ENCODE measurements at regions not wholly inside any gene's neighbourhood (a gene's known extent, or its start where the extent isn't known, plus 50 kb on each side); places are given as distances from the start of the nearest gene placed in this dataset.

- Histone ChIP-seq H3K4me3 (ENCODE audit: low read length) (no peak overlapping the region), H3K36me3 (ENCODE audit: control insufficient read depth, insufficient read depth, low read length) (no peaks in the 10 kb centered on the region), H3K9ac (ENCODE audit: low read length) (no peak overlapping the region), H3K4me1 (ENCODE audit: control insufficient read depth, insufficient read depth, low read length) (no peaks in the 10 kb centered on the region), H3K27me3 (ENCODE audit: control insufficient read depth, insufficient read depth, low read length) (no peaks in the 10 kb centered on the region), H3K9me3 (ENCODE audit: control insufficient read depth, low read length) (no peaks in the 10 kb centered on the region)
These were observed 1145.6 kb upstream of the TENM4 start for GRCh38 chr11:80586464-80586863.

GRCh38 chr11:80584661-80585060 lies 1143.8 kb upstream of the TENM4 start:
- Histone ChIP-seq H3K9me3 (ENCODE audit: control insufficient read depth, low read length) (no peaks in the 10 kb centered on the region), H3K9ac (ENCODE audit: low read length) (no peak overlapping the region), H3K4me1 (ENCODE audit: control insufficient read depth, insufficient read depth, low read length) (no peaks in the 10 kb centered on the region), H3K4me3 (ENCODE audit: low read length) (no peak overlapping the region), H3K27me3 (ENCODE audit: control insufficient read depth, insufficient read depth, low read length) (no peaks in the 10 kb centered on the region), H3K36me3 (ENCODE audit: control insufficient read depth, insufficient read depth, low read length) (no peaks in the 10 kb centered on the region)

- no peaks in the 10 kb centered on the region for H3K4me1 ChIP-seq (ENCODE audit: control insufficient read depth, insufficient read depth, low read length)
- no peak overlapping the region for H3K4me3 ChIP-seq (ENCODE audit: low read length)
- no peaks in the 10 kb centered on the region for H3K9me3 ChIP-seq (ENCODE audit: control insufficient read depth, low read length)
- no peaks in the 10 kb centered on the region for H3K36me3 ChIP-seq (ENCODE audit: control insufficient read depth, insufficient read depth, low read length)
- H3K9ac ChIP-seq (ENCODE audit: low read length), result no peak overlapping the region
- no peaks in the 10 kb centered on the region for H3K27me3 ChIP-seq (ENCODE audit: control insufficient read depth, insufficient read depth, low read length)
These were observed 1129.0 kb upstream of the TENM4 start for GRCh38 chr11:80569832-80570231.

- Histone ChIP-seq H3K27me3 (ENCODE audit: control insufficient read depth, insufficient read depth, low read length) (no peaks in the 10 kb centered on the region), H3K4me3 (ENCODE audit: low read length) (no peak overlapping the region), H3K9me3 (ENCODE audit: control insufficient read depth, low read length) (no peaks in the 10 kb centered on the region), H3K4me1 (ENCODE audit: control insufficient read depth, insufficient read depth, low read length) (no peaks in the 10 kb centered on the region), H3K36me3 (ENCODE audit: control insufficient read depth, insufficient read depth, low read length) (no peaks in the 10 kb centered on the region), H3K9ac (ENCODE audit: low read length) (no peak overlapping the region)
These were observed 1124.4 kb upstream of the TENM4 start for GRCh38 chr11:80565231-80565630.

GRCh38 chr11:80562523-80563125 lies 1121.8 kb upstream of the TENM4 start:
- Histone ChIP-seq H3K9me3 (ENCODE audit: control insufficient read depth, low read length) (no peaks in the 10 kb centered on the region), H3K36me3 (ENCODE audit: control insufficient read depth, insufficient read depth, low read length) (no peaks in the 10 kb centered on the region), H3K27me3 (ENCODE audit: control insufficient read depth, insufficient read depth, low read length) (no peaks in the 10 kb centered on the region), H3K4me1 (ENCODE audit: control insufficient read depth, insufficient read depth, low read length) (no peaks in the 10 kb centered on the region), H3K9ac (ENCODE audit: low read length) (no peak overlapping the region), H3K4me3 (ENCODE audit: low read length) (no peak overlapping the region)

GRCh38 chr11:80559942-80560341 lies 1119.1 kb upstream of the TENM4 start:
- Histone ChIP-seq H3K27me3 (ENCODE audit: control insufficient read depth, insufficient read depth, low read length) (no peaks in the 10 kb centered on the region), H3K4me3 (ENCODE audit: low read length) (no peak overlapping the region), H3K4me1 (ENCODE audit: control insufficient read depth, insufficient read depth, low read length) (no peaks in the 10 kb centered on the region), H3K36me3 (ENCODE audit: control insufficient read depth, insufficient read depth, low read length) (no peaks in the 10 kb centered on the region), H3K9me3 (ENCODE audit: control insufficient read depth, low read length) (no peaks in the 10 kb centered on the region), H3K9ac (ENCODE audit: low read length) (no peak overlapping the region)

- Histone ChIP-seq H3K27me3 (ENCODE audit: control insufficient read depth, insufficient read depth, low read length) (no peaks in the 10 kb centered on the region), H3K4me1 (ENCODE audit: control insufficient read depth, insufficient read depth, low read length) (no peaks in the 10 kb centered on the region), H3K9me3 (ENCODE audit: control insufficient read depth, low read length) (no peaks in the 10 kb centered on the region), H3K36me3 (ENCODE audit: control insufficient read depth, insufficient read depth, low read length) (no peaks in the 10 kb centered on the region), H3K4me3 (ENCODE audit: low read length) (no peak overlapping the region), H3K9ac (ENCODE audit: low read length) (no peak overlapping the region)
These were observed 1112.7 kb upstream of the TENM4 start for GRCh38 chr11:80553565-80553964.

GRCh38 chr11:80542704-80543103 lies 1101.9 kb upstream of the TENM4 start:
- Histone ChIP-seq H3K4me3 (ENCODE audit: low read length) (no peak overlapping the region), H3K27me3 (ENCODE audit: control insufficient read depth, insufficient read depth, low read length) (no peaks in the 10 kb centered on the region), H3K36me3 (ENCODE audit: control insufficient read depth, insufficient read depth, low read length) (no peaks in the 10 kb centered on the region), H3K9ac (ENCODE audit: low read length) (no peak overlapping the region), H3K4me1 (ENCODE audit: control insufficient read depth, insufficient read depth, low read length) (no peaks in the 10 kb centered on the region), H3K9me3 (ENCODE audit: control insufficient read depth, low read length) (no peaks in the 10 kb centered on the region)

- Histone ChIP-seq H3K9me3 (ENCODE audit: control insufficient read depth, low read length) (no peaks in the 10 kb centered on the region), H3K9ac (ENCODE audit: low read length) (no peak overlapping the region), H3K36me3 (ENCODE audit: control insufficient read depth, insufficient read depth, low read length) (no peaks in the 10 kb centered on the region), H3K27me3 (ENCODE audit: control insufficient read depth, insufficient read depth, low read length) (no peaks in the 10 kb centered on the region), H3K4me1 (ENCODE audit: control insufficient read depth, insufficient read depth, low read length) (peaks cover 6% of the 10 kb centered on the region), H3K4me3 (ENCODE audit: low read length) (no peak overlapping the region)
These were observed 1097.2 kb upstream of the TENM4 start for GRCh38 chr11:80538040-80538439.

GRCh38 chr11:80533463-80533862 lies 1092.6 kb upstream of the TENM4 start:
- H3K4me1 ChIP-seq (ENCODE audit: control insufficient read depth, insufficient read depth, low read length), result peaks cover 6% of the 10 kb centered on the region
- H3K9ac ChIP-seq (ENCODE audit: low read length), result no peak overlapping the region
- H3K36me3 ChIP-seq (ENCODE audit: control insufficient read depth, insufficient read depth, low read length), result no peaks in the 10 kb centered on the region
- H3K27me3 ChIP-seq (ENCODE audit: control insufficient read depth, insufficient read depth, low read length), result no peaks in the 10 kb centered on the region
- H3K4me3 ChIP-seq (ENCODE audit: low read length), result no peak overlapping the region
- no peaks in the 10 kb centered on the region for H3K9me3 ChIP-seq (ENCODE audit: control insufficient read depth, low read length)

- H3K36me3 ChIP-seq (ENCODE audit: control insufficient read depth, insufficient read depth, low read length), result no peaks in the 10 kb centered on the region
- H3K9me3 ChIP-seq (ENCODE audit: control insufficient read depth, low read length), result no peaks in the 10 kb centered on the region
- peaks cover 6% of the 10 kb centered on the region for H3K4me1 ChIP-seq (ENCODE audit: control insufficient read depth, insufficient read depth, low read length)
- no peak overlapping the region for H3K9ac ChIP-seq (ENCODE audit: low read length)
- no peaks in the 10 kb centered on the region for H3K27me3 ChIP-seq (ENCODE audit: control insufficient read depth, insufficient read depth, low read length)
- H3K4me3 ChIP-seq (ENCODE audit: low read length), result no peak overlapping the region
These were observed 1091.9 kb upstream of the TENM4 start for GRCh38 chr11:80532633-80533232.

- no peaks in the 10 kb centered on the region for H3K9me3 ChIP-seq (ENCODE audit: control insufficient read depth, low read length)
- H3K4me3 ChIP-seq (ENCODE audit: low read length), result no peak overlapping the region
- no peaks in the 10 kb centered on the region for H3K27me3 ChIP-seq (ENCODE audit: control insufficient read depth, insufficient read depth, low read length)
- peaks cover 6% of the 10 kb centered on the region for H3K4me1 ChIP-seq (ENCODE audit: control insufficient read depth, insufficient read depth, low read length)
- no peak overlapping the region for H3K9ac ChIP-seq (ENCODE audit: low read length)
- H3K36me3 ChIP-seq (ENCODE audit: control insufficient read depth, insufficient read depth, low read length), result no peaks in the 10 kb centered on the region
These were observed 1088.9 kb upstream of the TENM4 start for GRCh38 chr11:80529726-80530125.
